ENCODE measurements at regions not wholly inside any gene's neighbourhood (a gene's known extent, or its start where the extent isn't known, plus 50 kb on each side); places are given as distances from the start of the nearest gene placed in this dataset.
"Not testable (repeated sequence)": the region's sequence is repeated elsewhere in the genome, so short reads cannot be mapped to it uniquely, and the experiment has no call there.

- not testable (repeated sequence) for DNase-seq (ENCODE audit: low read depth)
Measured at GRCh38 chr16:18263046-18263445, 73.5 kb downstream of the NPIPA8 start.

GRCh38 chr16:18261848-18262247 is 74.7 kb downstream of the NPIPA8 start:
- not testable (repeated sequence) for DNase-seq (ENCODE audit: low read depth)

GRCh38 chr16:18259496-18260176 is 76.9 kb downstream of the NPIPA8 start:
- not testable (repeated sequence) for DNase-seq (ENCODE audit: low read depth)

- DNase-seq (ENCODE audit: low read depth), result not testable (repeated sequence)
Measured at GRCh38 chr16:18252943-18253342, 83.6 kb downstream of the NPIPA8 start.

GRCh38 chr16:18230505-18230904 is 106.0 kb downstream of the NPIPA8 start:
- not testable (repeated sequence) for DNase-seq (ENCODE audit: low read depth)

GRCh38 chr16:18222054-18223009 is 114.2 kb downstream of the NPIPA8 start:
- DNase-seq (ENCODE audit: low read depth), result not testable (repeated sequence)

GRCh38 chr16:18217741-18218140 is 118.8 kb downstream of the NPIPA8 start:
- not testable (repeated sequence) for DNase-seq (ENCODE audit: low read depth)

GRCh38 chr16:18216814-18217213 is 119.7 kb downstream of the NPIPA8 start:
- DNase-seq (ENCODE audit: low read depth), result not testable (repeated sequence)

GRCh38 chr16:18213810-18214209 is 122.7 kb downstream of the NPIPA8 start:
- DNase-seq (ENCODE audit: low read depth), result not testable (repeated sequence)

GRCh38 chr16:18211505-18211904 is 125.0 kb downstream of the NPIPA8 start:
- DNase-seq (ENCODE audit: low read depth), result not testable (repeated sequence)

GRCh38 chr16:18204786-18205185 is 131.8 kb downstream of the NPIPA8 start:
- DNase-seq (ENCODE audit: low read depth), result not testable (repeated sequence)

GRCh38 chr16:18204309-18204708 is 132.2 kb downstream of the NPIPA8 start:
- not testable (repeated sequence) for DNase-seq (ENCODE audit: low read depth)

GRCh38 chr16:18201511-18201910 is 135.0 kb downstream of the NPIPA8 start:
- DNase-seq (ENCODE audit: low read depth), result not testable (repeated sequence)

- not testable (repeated sequence) for DNase-seq (ENCODE audit: low read depth)
Measured at GRCh38 chr16:18192389-18192788, 144.1 kb downstream of the NPIPA8 start.

- not testable (repeated sequence) for DNase-seq (ENCODE audit: low read depth)
Measured at GRCh38 chr16:18190179-18190578, 146.4 kb downstream of the NPIPA8 start.

- DNase-seq (ENCODE audit: low read depth), result not testable (repeated sequence)
Measured at GRCh38 chr16:18184755-18185154, 151.8 kb downstream of the NPIPA8 start.

- not testable (repeated sequence) for DNase-seq (ENCODE audit: low read depth)
Measured at GRCh38 chr16:18181028-18181427, 155.5 kb downstream of the NPIPA8 start.

- not testable (repeated sequence) for DNase-seq (ENCODE audit: low read depth)
Measured at GRCh38 chr16:18173945-18174497, 162.5 kb downstream of the NPIPA8 start.

- not testable (repeated sequence) for DNase-seq (ENCODE audit: low read depth)
Measured at GRCh38 chr16:18162293-18162692, 174.2 kb downstream of the NPIPA8 start.

GRCh38 chr16:18161224-18161623 is 175.3 kb downstream of the NPIPA8 start:
- DNase-seq (ENCODE audit: low read depth), result not testable (repeated sequence)

- not testable (repeated sequence) for DNase-seq (ENCODE audit: low read depth)
Measured at GRCh38 chr16:18159185-18159584, 177.4 kb downstream of the NPIPA8 start.

- DNase-seq (ENCODE audit: low read depth), result not testable (repeated sequence)
Measured at GRCh38 chr16:18157854-18158253, 178.7 kb downstream of the NPIPA8 start.
